ENCODE measurements at regions not wholly inside any gene's neighbourhood (a gene's known extent, or its start where the extent isn't known, plus 50 kb on each side); places are given as distances from the start of the nearest gene placed in this dataset.

DNA sequence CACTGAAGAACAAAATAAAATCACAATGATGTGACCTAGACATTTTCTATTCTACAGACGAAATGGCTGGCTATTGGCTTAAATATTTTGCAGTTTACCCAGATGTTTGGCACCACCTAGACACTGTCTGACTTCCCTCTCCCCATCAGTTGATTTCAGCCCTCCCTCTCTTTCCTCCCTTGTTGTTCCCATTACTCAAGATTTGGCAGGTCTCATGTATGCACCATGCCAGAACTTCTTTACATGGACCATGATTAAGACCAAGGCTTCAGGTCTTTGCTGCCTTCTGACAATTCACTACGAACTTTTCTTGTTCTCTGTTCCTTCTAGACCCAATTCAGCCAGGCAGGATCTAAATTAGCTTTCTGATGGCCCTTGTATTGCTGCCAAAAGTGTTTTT is 66.6 kb upstream of the GDNF start:
- H3F3A ChIP-seq (ENCODE audit: insufficient read depth, low read depth): no peaks in the 10 kb centered on the region
- ChIA-PET POLR2A (ENCODE audit: unreplicated experiment) (no interaction called here), CTCF (no interaction called here)
- no peak overlapping the region for H3K4me3 ChIP-seq
- H3K4me1 ChIP-seq (replicated peaks; ENCODE audit: insufficient read depth): no peaks in the 10 kb centered on the region
- H3K4me2 ChIP-seq: no peak overlapping the region
- intact Hi-C loops (cut with micrococcal nuclease; ENCODE audit: unreplicated experiment): no loop called here
- no peak for DNase-seq
- BruUV-seq (replicated peaks): no TSS peak
- no peaks in the 10 kb centered on the region; the same call in 1 of the 2 replicates for H3K9me3 ChIP-seq (ENCODE audit: insufficient read depth, low read depth)
- peaks cover 23% of the 10 kb centered on the region; the same call in 1 of the 2 replicates for H3K27me3 ChIP-seq (ENCODE audit: insufficient read depth, low read depth)
- TF ChIP-seq CTCF (conservative IDR thresholded peaks at IDR 0.05): no peak
- TF ChIP-seq EZH2 (IDR thresholded peaks at IDR 0.05; ENCODE audit: low read depth): no peak
- no peak overlapping the region for H2AFZ ChIP-seq
- no peaks in the 10 kb centered on the region for H3K79me2 ChIP-seq (ENCODE audit: low read depth)
- H3K9me2 ChIP-seq (ENCODE audit: insufficient read depth): no peaks in the 10 kb centered on the region
- H3K36me3 ChIP-seq (ENCODE audit: low read depth): no peaks in the 10 kb centered on the region
- no peak overlapping the region for H3K27ac ChIP-seq
- H4K20me1 ChIP-seq (ENCODE audit: insufficient read depth): no peaks in the 10 kb centered on the region

- no TSS peak for BruUV-seq (replicated peaks)
- Histone ChIP-seq H4K20me1 (ENCODE audit: insufficient read depth) (no peaks in the 10 kb centered on the region), H3K79me2 (ENCODE audit: low read depth) (no peaks in the 10 kb centered on the region), H3K27me3 (ENCODE audit: insufficient read depth, low read depth) (peaks cover 14% of the 10 kb centered on the region; the same call in 1 of the 2 replicates), H3K27ac (no peak overlapping the region), H3K4me1 (replicated peaks; ENCODE audit: insufficient read depth) (no peaks in the 10 kb centered on the region), H3F3A (ENCODE audit: insufficient read depth, low read depth) (no peaks in the 10 kb centered on the region), H2AFZ (no peak overlapping the region), H3K36me3 (ENCODE audit: low read depth) (no peaks in the 10 kb centered on the region), H3K4me3 (no peak overlapping the region), H3K9me3 (ENCODE audit: insufficient read depth, low read depth) (no peaks in the 10 kb centered on the region; the same call in 1 of the 2 replicates), H3K4me2 (no peak overlapping the region), H3K9me2 (ENCODE audit: insufficient read depth) (no peaks in the 10 kb centered on the region)
- TF ChIP-seq CTCF (conservative IDR thresholded peaks at IDR 0.05): no peak
- no peak for TF ChIP-seq EZH2 (IDR thresholded peaks at IDR 0.05; ENCODE audit: low read depth)
- POLR2A ChIA-PET (ENCODE audit: unreplicated experiment): no interaction called here
- DNase-seq: no peak
- intact Hi-C loops (cut with micrococcal nuclease; ENCODE audit: unreplicated experiment): no loop called here
- CTCF ChIA-PET: no interaction called here
Measured at GRCh38 chr5:37905230-37905629, 65.4 kb upstream of the GDNF start.

GRCh38 chr5:37902323-37902722 is 62.5 kb upstream of the GDNF start:
- intact Hi-C loops (cut with micrococcal nuclease; ENCODE audit: unreplicated experiment): no loop called here
- POLR2A ChIA-PET (ENCODE audit: unreplicated experiment): no interaction called here

More at GRCh38 chr5:37902323-37902722, 62.5 kb upstream of the GDNF start:
- no peaks in the 10 kb centered on the region for H3K79me2 ChIP-seq (ENCODE audit: low read depth)
- no peak overlapping the region for H3K4me2 ChIP-seq
- H3K9me3 ChIP-seq (ENCODE audit: insufficient read depth, low read depth): peaks cover 6% of the 10 kb centered on the region
- H3K4me1 ChIP-seq (replicated peaks; ENCODE audit: insufficient read depth): no peaks in the 10 kb centered on the region
- no peak overlapping the region for H3K4me3 ChIP-seq
- no peak overlapping the region for H3K27ac ChIP-seq
- BruUV-seq (replicated peaks): no TSS peak
- TF ChIP-seq CTCF (conservative IDR thresholded peaks at IDR 0.05) (no peak), EZH2 (IDR thresholded peaks at IDR 0.05; ENCODE audit: low read depth) (no peak)
- H3K9me2 ChIP-seq (ENCODE audit: insufficient read depth): no peaks in the 10 kb centered on the region
- H2AFZ ChIP-seq: no peak overlapping the region
- no peak for DNase-seq
- H3K36me3 ChIP-seq (ENCODE audit: low read depth): no peaks in the 10 kb centered on the region
- no peaks in the 10 kb centered on the region for H4K20me1 ChIP-seq (ENCODE audit: insufficient read depth)
- peaks cover 3% of the 10 kb centered on the region; the same call in 1 of the 2 replicates for H3K27me3 ChIP-seq (ENCODE audit: insufficient read depth, low read depth)
- no peaks in the 10 kb centered on the region for H3F3A ChIP-seq (ENCODE audit: insufficient read depth, low read depth)
- CTCF ChIA-PET: no interaction called here

Data from PC-9 (cell line).